ENCODE measurements at regions not wholly inside any gene's neighbourhood (a gene's known extent, or its start where the extent isn't known, plus 50 kb on each side); places are given as distances from the start of the nearest gene placed in this dataset.

- no peak for TF ChIP-seq CTCF (conservative IDR thresholded peaks at IDR 0.05; ENCODE audit: low read length)
- no peak for TF ChIP-seq EZH2phosphoT487 (IDR thresholded peaks at IDR 0.05; ENCODE audit: borderline replicate concordance)
Observed at GRCh38 chr9:121598965-121599871, 52.2 kb upstream of the DAB2IP start.

Measured in Loucy (cell line).